GM18867 (cell line): ENCODE measurements at regions not wholly inside any gene's neighbourhood (a gene's known extent, or its start where the extent isn't known, plus 50 kb on each side); places are given as distances from the start of the nearest gene placed in this dataset.
"Not testable (repeated sequence)": the region's sequence is repeated elsewhere in the genome, so short reads cannot be mapped to it uniquely, and the experiment has no call there.

Experiments used
- ATAC-seq: cut with Tn5 transposase; IDR thresholded peaks from one replicate; pipeline ENCODE4 v1.9.1; 2021; ENCODE audit warnings: mild to moderate bottlenecking, moderate library complexity; ENCODE audit not compliant: unreplicated experiment

DNA sequence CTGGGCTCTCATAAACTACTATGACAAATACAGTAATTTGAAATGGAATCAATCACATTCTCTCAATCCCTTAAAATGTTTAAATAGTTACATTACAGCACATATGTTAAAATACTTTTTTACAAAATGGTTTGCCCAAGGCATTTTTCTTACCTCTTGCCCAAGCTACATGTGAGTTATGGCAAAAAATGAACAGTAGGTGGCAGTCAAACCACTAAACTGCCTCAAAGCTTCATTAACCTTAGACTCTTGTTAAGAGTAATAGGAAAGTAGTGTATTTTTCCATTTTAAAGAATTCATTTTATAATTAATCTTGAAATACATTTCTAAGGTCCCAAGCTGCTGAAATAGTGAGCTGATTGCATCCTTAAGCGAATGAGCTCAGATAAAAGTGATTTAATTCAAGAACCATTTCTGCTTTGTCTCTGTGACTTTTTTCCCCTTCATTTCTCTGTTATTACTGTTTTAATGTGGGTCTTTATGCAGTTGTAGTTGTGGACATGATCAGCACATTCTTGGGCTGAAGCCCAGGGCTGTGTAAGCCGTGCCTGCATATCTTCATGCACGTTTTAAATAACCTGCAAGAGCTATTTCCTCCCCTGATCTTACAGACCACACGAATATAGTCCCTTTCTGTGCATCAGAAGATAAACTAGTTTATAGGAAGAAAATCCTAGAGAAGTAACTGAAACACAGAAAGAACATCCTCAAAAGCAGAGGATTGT, 311.8 kb downstream of the LNPK start:
- ATAC-seq = peak; percentile 83

DNA sequence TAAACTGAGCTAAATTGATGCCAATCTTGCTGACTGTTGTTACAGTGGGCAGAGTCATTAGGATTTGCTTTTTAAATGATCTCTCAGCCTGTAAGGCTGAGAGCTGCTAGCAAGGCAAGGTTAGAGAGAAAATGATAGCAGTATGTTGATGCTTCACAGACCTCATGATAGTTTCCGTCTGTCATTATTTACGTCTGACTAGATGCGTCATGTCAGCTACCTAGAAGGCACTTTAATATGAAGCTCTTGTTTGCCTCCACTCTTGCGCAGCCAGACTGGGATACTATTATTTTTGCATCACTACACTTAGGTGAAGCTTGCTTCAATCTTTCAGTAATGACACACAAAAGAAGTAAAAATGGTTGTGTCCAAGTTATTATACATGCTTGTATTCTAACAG, 313.8 kb downstream of the LNPK start:
- ATAC-seq = no peak

DNA sequence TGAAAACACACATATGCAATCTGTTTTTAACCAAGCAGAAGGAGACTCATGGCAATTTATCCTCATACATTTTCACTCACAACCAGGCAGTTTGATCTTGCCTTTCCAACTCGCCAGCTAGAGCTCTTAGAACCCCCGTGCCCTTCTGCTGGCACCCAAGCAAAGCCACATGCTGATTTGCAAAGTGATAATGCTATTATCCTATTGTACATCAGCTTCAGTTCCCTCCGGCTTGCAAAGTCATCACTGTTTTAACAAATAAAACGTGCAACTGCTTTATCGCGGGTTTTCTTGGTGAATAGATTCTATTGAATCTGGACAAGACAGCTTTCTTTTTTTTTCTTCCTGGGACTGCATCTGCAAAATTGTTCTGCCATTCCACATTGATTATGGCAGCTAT, 314.6 kb downstream of the LNPK start:
- no peak for ATAC-seq

DNA sequence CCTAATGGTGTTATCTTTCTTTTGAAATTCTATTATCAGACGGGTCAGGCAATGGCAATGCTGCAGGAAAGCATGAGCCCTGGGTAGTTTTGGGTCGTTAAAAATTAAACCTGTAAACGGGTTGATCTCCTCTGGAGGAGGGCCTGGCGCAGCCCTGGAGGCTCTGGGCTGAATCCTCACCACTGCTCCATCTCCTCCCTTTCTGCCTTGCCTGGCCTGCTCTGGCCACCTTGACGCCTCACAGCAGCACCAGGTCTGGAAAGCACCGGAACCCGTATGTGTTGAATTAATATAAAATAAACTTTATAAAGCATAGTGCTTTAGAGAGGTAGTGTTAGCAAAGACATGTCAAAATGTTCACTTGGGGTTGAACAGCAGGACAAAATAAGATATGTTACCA, 316.1 kb downstream of the LNPK start:
- no peak for ATAC-seq

DNA sequence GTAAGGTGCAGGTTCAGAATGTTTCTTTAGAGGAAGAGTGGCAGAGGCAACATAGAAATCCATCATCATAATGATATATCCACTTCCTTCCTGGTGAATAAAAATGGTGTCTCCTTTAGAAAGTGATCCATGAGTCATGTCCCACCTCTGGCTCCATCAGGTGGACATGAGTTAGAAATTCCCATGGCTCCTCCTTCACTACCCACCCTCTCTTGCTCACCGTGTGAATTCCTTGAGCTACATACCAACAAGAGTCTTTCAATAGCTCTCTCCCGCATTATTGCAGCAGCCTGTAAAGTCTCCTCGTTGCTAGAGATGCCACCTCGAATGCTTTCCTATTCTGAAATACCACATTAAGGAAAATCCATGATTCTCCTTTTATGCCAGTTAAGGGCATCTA, 317.6 kb downstream of the LNPK start:
- ATAC-seq = no peak

DNA sequence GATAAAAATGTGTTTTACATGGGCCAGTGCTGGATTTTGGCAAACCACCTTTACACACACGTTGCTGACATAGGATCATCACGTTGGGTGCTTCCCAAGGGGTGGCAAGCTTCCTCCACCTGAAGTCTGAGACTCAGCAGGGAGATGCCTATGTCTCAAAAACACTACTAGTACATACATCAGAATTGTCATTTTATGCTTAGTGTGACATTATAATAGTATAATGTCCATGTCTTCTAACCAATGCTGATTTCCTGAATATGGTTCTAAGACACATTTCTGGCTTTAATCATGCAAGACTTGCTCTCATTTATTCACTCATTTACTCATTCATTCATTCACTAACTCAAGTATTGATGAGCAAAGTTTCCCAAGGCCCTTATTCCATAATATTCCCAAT, 322.3 kb downstream of the LNPK start:
- ATAC-seq = no peak

DNA sequence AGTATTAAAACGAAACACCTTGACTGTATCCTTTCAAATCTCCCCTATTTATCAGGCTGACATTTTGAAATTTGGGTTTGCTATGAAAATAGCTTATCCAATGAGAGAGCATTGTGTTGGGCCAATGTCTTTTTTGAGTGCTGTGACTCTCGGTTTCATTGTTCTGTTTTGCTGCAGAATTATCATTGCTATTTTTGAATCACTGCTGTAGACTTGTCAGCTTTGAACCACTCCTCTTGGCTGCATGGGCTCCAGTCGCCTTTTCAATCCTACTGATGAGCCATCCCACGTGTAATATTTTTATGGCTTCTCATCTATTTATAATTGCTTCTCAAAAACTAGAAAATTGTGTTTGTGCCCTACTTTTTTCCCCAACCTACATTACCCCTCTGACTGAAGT, 322.8 kb downstream of the LNPK start:
- ATAC-seq = no peak

DNA sequence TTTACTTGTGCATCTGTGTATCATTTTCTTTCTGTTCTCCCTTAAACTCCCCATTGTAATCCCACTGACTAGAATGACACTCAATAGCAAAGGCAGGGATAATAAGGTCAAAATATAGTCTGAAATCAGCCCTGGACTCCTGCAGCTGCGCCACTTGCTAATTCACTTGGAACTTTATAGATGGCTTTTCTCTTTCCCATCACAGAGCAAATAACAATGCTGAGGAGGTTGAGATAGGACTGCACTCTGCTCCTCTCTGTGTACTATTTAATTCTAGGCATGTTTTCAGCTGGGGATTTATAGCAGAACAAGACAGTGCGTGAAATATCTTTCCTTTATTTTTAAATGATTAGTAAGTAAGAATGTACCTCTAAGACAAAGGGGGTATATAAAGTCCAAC, 324.2 kb downstream of the LNPK start:
- ATAC-seq = no peak

DNA sequence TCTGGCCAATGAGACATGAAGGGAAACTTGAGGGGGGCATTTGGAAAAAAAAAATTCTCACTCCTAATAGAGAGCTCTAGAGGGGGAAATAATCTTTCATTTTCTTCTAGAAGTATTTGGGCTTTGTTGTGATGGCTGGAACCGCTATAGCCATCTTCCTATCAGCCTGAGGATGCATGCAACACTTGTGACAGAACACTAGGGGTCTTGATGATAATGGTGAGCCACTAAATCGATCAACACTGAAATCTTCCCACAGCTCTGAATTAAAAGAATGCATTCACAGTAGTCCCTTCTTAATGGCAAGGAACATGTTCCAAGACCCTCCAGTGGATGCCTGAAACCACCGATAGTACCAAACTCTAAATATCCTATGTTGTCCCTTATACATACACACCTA, 325.3 kb downstream of the LNPK start:
- no peak for ATAC-seq

DNA sequence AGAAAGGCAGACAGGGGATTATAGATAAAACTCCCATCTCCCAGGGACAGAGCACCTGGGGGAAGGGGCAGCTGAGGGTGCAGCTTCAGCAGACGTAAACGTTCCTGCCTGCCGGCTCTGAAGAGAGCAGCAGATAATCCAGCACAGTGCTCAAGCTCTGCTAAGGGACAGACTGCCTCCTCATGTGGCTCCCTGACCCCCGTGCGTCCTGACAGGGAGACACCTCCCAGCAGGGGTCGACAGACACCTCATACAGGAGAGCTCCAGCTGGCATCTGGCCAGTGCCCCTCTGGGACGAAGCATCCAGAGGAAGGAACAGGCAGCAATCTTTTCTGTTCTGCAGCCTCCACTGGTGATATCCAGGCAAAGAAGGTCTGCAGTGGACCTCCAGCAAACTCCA, 333.3 kb downstream of the LNPK start:
- not testable (repeated sequence) for ATAC-seq

DNA sequence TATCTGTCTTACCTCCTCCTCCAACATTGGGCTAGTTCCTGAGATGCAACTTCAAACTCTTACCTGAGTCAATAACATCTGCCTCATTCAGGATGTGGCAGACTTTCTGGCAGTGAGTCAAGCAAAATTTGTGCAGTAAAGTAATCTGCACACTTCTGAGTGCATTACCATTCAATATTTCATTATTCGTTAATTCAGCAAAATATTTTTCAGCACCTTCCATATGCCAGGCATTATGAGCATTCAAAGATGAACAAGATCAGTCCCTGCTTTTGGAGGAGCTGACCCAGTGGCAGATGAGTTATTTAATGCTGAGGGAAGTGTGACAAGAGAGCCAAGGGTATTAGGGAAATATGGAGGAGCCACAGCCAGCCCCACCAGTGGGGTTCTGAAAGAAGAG, 339.7 kb downstream of the LNPK start:
- no peak for ATAC-seq

DNA sequence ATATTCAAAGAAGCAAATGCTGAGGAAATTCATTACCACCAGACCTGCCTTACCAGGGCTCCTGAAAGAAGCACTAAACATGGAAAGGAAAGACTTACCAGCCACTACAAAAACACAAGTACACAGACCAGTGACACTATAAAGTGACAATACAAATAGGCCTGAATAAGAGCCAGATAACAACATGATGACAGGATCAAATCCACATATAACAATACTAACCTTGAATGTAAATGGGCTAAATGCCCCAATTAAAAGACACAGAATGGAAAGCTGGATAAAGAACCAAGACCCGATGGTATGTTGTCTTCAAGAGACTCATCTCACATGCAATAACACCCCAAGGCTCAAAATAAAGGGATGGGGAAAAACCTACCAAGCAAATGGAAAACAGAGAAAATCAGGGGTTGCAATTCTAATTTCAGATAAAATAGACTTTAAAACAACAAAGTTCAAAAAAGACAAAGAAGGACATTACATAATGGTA, 353.4 kb downstream of the LNPK start:
- ATAC-seq = no peak

DNA sequence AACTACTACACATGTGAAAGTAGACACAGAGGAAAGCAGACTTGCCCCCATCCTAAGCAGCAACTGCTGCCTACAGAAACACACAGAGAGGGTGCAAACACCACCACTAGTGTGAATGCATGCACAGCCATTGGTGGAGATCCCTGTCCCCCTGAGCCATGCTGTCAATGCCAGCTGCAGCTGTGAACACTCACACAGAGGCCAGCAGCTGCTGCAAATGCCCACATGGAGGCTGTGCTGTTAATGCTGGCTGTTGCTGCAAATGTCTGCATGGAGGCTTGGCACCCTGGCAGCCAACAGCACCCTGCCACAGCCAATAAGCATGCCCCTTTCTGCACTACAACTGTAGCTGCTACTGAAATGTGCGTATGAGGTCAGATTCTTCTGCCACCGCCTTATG, 355.0 kb downstream of the LNPK start:
- ATAC-seq = no peak

DNA sequence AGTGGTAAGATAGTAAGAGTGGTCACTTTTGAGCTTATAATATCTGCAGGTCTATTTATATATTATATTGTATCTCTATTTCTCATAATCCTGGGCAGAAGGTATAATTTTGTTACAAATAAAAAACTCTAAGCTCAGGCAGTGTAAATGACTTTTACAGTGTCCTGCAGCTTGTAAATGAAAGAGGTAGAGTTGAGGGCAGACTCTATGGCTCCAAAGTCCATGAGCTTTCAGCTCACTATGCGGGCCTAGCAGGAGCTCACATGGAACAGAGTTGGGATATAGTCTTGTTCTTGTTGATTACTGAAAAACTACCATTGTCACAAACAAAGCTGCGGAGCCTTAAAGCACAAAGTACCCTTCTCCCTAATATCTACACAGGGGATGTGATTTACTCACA, 361.4 kb downstream of the LNPK start:
- ATAC-seq = no peak

DNA sequence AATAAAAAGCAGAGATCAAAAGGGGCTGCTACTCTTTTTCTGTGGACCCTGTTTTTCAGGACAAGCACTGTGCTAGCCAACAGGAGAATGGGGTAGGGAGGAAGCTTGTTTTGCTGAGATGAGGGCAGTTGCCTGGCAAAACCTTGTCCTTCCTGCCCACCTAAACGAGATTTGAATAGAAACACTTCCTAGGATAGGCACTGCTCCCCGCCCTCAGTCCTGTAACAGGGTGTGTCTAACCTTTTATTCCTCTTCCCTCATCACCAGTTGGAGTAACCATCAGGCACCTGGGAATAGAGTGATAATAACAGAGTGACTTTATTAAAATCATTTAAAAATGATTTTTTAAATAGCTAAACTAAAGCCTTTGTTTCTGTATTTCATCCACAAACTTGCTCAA, 368.8 kb downstream of the LNPK start:
- ATAC-seq = no peak

DNA sequence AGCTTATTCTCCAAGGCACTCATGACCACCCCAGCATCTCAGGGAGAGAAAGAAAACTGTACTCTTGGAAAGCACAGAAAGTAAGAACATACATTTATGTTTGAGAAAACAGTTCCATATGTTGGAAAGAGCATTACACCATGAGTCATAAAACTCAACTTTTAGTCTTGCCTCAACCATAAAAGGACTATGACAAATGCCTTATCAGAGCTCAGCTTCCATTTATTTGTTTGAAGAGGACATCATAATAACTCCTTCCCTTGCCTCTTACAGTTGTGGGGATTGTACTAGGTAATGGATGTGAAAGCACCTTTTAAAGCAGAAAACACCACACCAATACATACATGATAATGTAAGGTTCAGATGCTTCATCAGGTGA, 370.8 kb downstream of the LNPK start:
- no peak for ATAC-seq

DNA sequence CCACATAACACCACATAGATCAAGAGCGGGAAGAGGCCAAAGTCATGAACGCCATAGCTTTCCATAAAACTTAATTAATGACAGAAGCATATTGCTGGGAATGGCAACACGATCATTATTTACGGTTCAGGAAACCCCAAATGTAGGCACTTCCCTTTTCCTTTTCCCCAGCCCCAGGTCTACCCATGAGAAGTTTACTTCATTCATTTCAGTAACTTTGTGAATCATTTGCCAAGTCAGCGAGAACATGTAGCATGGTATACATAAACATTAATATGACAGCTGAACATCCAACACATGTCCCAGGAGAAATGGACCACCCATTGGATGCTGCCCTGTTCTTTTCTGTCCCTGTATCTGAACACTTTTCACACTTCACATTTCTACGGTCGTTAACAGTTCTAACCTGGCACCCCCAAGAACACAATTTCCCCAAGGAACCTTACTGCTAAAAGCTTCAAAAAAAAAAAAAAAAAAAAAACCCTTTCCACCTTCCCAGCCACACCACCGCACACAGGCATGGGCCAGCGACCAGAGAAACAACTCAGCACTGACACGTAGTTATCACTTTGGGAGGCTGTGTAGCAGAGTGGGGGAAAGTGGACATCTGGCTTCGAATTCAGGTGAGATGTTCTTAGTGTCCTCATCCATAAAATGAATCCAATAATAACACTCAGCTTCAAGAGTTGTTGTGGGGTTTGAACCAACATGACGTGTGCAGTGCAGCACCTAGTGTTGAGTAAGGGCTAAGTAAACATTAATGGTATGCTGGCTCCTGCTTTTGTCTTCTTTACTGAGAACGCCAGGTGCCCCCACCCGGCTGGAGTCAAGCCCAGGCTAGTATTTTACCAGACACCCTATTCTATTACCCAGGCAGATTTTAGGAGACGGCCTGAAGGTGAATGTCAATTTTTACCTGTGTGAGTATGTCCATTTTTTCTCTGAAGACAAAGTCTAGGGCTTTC, 371.5 kb downstream of the LNPK start:
- no peak for ATAC-seq

DNA sequence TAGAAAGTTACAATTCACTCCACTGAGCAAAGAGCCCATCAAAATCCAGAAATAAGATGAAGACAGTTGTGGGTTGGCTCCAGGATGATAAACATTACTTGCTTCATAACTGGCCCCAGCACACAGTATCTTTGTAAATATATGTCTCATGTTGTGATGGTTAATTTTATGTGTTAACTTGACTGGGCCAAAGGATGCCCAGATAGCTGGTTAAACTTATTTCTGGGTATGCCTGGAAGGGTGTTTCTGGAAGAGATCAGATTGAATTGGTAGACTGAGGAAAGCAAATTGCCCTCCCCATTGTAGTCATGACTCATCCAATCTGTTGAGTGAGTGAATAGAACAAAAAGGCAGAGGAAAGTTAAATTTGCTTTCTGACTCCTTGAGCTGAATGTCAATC, 373.8 kb downstream of the LNPK start:
- no peak for ATAC-seq

DNA sequence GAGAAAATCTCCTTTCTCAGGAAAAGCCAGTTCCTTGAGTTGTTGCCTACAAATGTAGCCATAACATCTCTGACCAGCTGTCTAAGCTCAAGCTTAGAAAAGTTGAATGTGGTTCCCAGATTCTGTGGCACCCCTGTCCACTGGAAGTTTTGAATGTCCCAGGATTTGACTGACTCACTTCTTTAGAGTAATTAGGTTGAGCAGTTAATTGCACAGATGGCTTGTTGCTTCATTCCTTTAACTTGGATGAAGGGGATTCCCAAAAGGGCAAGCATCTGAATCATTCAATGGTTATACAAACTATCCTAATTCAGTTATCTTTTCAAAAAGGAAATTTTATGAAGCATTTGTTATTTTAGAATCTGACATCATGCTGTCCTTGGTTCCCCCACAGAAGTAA, 374.7 kb downstream of the LNPK start:
- no peak for ATAC-seq

DNA sequence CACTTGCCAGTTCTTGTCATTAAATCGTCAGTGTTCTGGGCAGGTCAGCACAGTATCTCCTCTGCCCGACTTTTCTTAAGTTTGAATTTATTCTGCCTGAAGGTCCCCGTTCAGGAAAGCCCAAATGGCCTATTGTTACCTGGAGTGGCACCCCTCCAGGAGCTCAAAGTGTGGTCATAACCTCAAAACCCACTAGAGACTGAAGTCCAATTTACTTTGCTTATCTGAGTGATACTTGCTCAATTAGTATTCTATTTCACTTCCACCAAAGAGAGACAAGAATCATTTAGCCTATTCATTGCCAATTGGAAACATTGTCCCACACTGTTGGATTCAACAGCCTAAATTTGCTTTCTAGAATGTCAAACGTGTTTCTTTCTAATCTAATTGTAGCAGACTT, 375.3 kb downstream of the LNPK start:
- ATAC-seq = no peak

DNA sequence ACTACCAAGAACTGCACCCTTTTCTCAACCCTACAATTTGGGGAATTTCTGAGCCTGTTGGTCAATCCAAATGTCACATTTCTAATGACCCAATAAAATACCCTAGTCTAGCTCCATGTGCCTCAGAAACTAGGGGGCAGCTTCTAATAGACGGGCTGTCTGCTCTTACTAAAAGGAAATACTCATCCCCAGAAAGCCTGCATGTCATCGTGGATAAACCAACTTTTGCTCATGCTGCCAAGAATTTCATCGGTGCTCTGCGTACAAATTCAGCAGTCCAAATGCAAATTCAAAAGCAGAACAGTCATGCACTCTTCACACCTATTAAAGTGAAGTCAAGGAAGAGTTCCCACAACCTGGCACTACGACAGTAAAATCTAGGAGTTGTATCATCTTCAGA, 377.3 kb downstream of the LNPK start:
- no peak for ATAC-seq

DNA sequence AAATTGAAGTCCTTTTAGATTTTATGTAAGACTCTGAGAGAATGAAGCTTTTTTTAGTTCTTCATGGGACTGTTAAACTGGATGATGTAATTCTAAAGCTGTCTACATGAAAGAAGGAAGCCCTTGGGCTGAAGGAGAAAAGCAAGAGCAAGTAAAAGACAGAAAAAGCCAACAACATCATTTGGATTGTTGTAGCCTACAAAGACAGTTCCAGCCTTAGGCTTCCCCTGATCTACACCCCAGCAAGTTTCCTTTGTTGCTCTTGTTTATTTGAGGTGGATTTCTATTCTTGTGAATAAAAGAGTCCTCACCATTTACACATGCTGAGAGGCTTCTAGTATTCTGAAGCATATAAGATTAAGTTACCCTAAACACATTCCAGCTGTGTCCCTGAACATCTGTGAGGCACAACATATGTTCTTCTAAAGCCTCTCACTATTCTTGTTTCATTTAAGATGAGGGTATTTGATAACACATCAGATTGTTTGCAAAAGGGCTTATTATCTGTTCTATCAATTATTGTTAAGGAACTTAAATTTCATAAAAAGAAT, 377.8 kb downstream of the LNPK start:
- no peak for ATAC-seq
